GM18519 (cell line): ENCODE measurements at regions not wholly inside any gene's neighbourhood (a gene's known extent, or its start where the extent isn't known, plus 50 kb on each side); places are given as distances from the start of the nearest gene placed in this dataset.

ENCODE experiments used
- ATAC-seq: cut with Tn5 transposase; IDR thresholded peaks from one replicate; pipeline ENCODE4 v1.9.1; 2021; ENCODE audit warnings: mild to moderate bottlenecking, moderate library complexity; ENCODE audit not compliant: unreplicated experiment, low FRiP score

- no peak for ATAC-seq
These were observed 139.3 kb downstream of the CXCL12 start for GRCh38 chr10:44245601-44245938.

- no peak for ATAC-seq
These were observed 139.9 kb downstream of the CXCL12 start for GRCh38 chr10:44244745-44245600.

- no peak for ATAC-seq
These were observed 140.9 kb downstream of the CXCL12 start for GRCh38 chr10:44243851-44244510.

- ATAC-seq, result no peak
These were observed 142.1 kb downstream of the CXCL12 start for GRCh38 chr10:44242826-44243225.

- ATAC-seq, result no peak
These were observed 142.8 kb downstream of the CXCL12 start for GRCh38 chr10:44242091-44242490.

- no peak for ATAC-seq
These were observed 144.2 kb downstream of the CXCL12 start for GRCh38 chr10:44240584-44241205.

GRCh38 chr10:44238212-44238611, 146.7 kb downstream of the CXCL12 start:
- ATAC-seq, result no peak

- no peak for ATAC-seq
These were observed 147.4 kb downstream of the CXCL12 start for GRCh38 chr10:44237364-44238049.

- ATAC-seq, result no peak
These were observed 149.5 kb downstream of the CXCL12 start for GRCh38 chr10:44235363-44235762.

GRCh38 chr10:44234483-44234875, 150.4 kb downstream of the CXCL12 start:
- no peak for ATAC-seq

GRCh38 chr10:44233561-44234482, 151.1 kb downstream of the CXCL12 start:
- no peak for ATAC-seq

GRCh38 chr10:44217274-44217820, 167.6 kb downstream of the CXCL12 start:
- no peak for ATAC-seq

GRCh38 chr10:44216073-44216472, 168.8 kb downstream of the CXCL12 start:
- ATAC-seq, result no peak

GRCh38 chr10:44209811-44210210, 175.1 kb downstream of the CXCL12 start:
- no peak for ATAC-seq

GRCh38 chr10:44207160-44207559, 177.7 kb downstream of the CXCL12 start:
- ATAC-seq, result no peak

- no peak for ATAC-seq
These were observed 178.6 kb downstream of the CXCL12 start for GRCh38 chr10:44206127-44206818.

- ATAC-seq, result no peak
These were observed 179.8 kb downstream of the CXCL12 start for GRCh38 chr10:44205067-44205466.

GRCh38 chr10:44203535-44203934, 181.4 kb downstream of the CXCL12 start:
- no peak for ATAC-seq

GRCh38 chr10:44202952-44203351, 181.9 kb downstream of the CXCL12 start:
- no peak for ATAC-seq
